HL-60 (cell line): ENCODE measurements at regions not wholly inside any gene's neighbourhood (a gene's known extent, or its start where the extent isn't known, plus 50 kb on each side); places are given as distances from the start of the nearest gene placed in this dataset.

Experiments used
- CTCF ChIP-seq: IDR thresholded peaks from one replicate; pipeline ENCODE4 v1.5.1; 2011; ENCODE audit warnings: low read length, control low read depth, inconsistent platforms; ENCODE audit not compliant: insufficient read depth
- POLR2AphosphoS5 ChIP-seq: IDR thresholded peaks from 2 replicates; pipeline ENCODE4 v1.6.1; 2012; ENCODE audit warnings: low read depth

DNA sequence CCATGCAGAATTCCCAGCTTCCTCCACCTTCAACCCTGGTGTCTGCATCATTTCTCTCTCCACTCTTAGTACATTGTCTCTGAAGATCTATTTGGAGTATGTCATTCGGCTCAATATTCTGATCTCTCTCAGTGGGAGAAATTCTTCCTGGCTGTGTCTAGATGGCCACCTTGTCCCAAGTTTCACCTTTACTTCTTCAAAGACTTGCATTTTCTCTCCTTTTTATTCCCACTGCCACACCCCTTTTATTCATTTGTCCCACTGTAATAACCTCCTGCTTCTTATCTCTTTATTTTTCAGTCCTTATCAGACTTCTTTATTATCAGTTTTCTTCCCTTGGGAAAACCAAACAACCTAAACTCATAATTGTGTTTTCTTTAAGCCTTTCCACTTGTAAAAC, 54.3 kb upstream of the CERS6 start:
- TF ChIP-seq CTCF (no peak), POLR2AphosphoS5 (no peak)
